PC-9 (cell line): ENCODE measurements at regions not wholly inside any gene's neighbourhood (a gene's known extent, or its start where the extent isn't known, plus 50 kb on each side); places are given as distances from the start of the nearest gene placed in this dataset.

Experiments used
- BruUV-seq: library from RNA; stranded (reverse); fragments of 400-500 nt; replicated peaks from 2 replicates; lab custom pipeline; 2021; lab: Mats Ljungman, UMichigan
- CTCF ChIA-PET: fragments of 300-600 bp; sonication (Branson Sonifier 250); formaldehyde crosslinking; loops from one replicate; lab custom pipeline; 2022; ENCODE audit warnings: antibody characterized with exemption; lab: Charles Lee
- POLR2A ChIA-PET: fragments of 300-600 bp; sonication (Branson Sonifier 250); formaldehyde crosslinking; loops from one replicate; lab custom pipeline; 2022; ENCODE audit warnings: antibody characterized with exemption; ENCODE audit not compliant: unreplicated experiment; lab: Charles Lee
- DNase-seq, 2 experiments: peaks; one replicate each; pipeline versions ENCODE4 v3.0.0 to v3.0.0-alpha.2; 2015 to 2022; ENCODE audit warnings: mixed read lengths in 1 of 2
- H2AFZ ChIP-seq: fragments of 200-600 bp; sonication (generic); 2 replicates; pipeline ENCODE4 v1.8.1; 2017; ENCODE audit warnings: antibody characterized with exemption
- H3F3A ChIP-seq: fragments of 200-600 bp; sonication (generic); 2 replicates; pipeline ENCODE4 v1.8.1; 2017; ENCODE audit warnings: antibody characterized with exemption, mild to moderate bottlenecking, low read depth; ENCODE audit not compliant: insufficient read depth
- H3K27ac ChIP-seq: fragments of 200-600 bp; sonication (generic); 2 replicates; pipeline ENCODE4 v1.6.1; 2016; ENCODE audit warnings: mixed run types
- H3K27me3 ChIP-seq: fragments of 200-600 bp; sonication (generic); 2 replicates; pipeline ENCODE4 v1.6.1; 2016; ENCODE audit warnings: low read depth, mixed run types; ENCODE audit not compliant: insufficient read depth
- H3K36me3 ChIP-seq: fragments of 200-600 bp; sonication (generic); 2 replicates; pipeline ENCODE4 v1.6.1; 2016; ENCODE audit warnings: low read depth, mixed run types
- H3K4me1 ChIP-seq: fragments of 200-600 bp; sonication (generic); replicated peaks from 2 replicates; pipeline ENCODE4 v1.6.1; 2016; ENCODE audit warnings: mixed run types; ENCODE audit not compliant: insufficient read depth
- H3K4me2 ChIP-seq: fragments of 200-600 bp; sonication (generic); 2 replicates; pipeline ENCODE4 v1.6.1; 2017; ENCODE audit warnings: mixed run types
- H3K4me3 ChIP-seq: fragments of 200-600 bp; sonication (generic); 2 replicates; pipeline ENCODE4 v1.6.1; 2016; ENCODE audit warnings: mixed run types
- H3K79me2 ChIP-seq: fragments of 200-600 bp; sonication (generic); 2 replicates; pipeline ENCODE4 v1.6.1; 2017; ENCODE audit warnings: low read depth, mixed run types
- H3K9me2 ChIP-seq: fragments of 200-600 bp; sonication (generic); 2 replicates; pipeline ENCODE4 v1.8.1; 2017; ENCODE audit warnings: mild to moderate bottlenecking; ENCODE audit not compliant: insufficient read depth
- H3K9me3 ChIP-seq: fragments of 200-600 bp; sonication (generic); 2 replicates; pipeline ENCODE4 v1.8.1; 2016; ENCODE audit warnings: low read depth; ENCODE audit not compliant: insufficient read depth
- H4K20me1 ChIP-seq: fragments of 200-600 bp; sonication (generic); 2 replicates; pipeline ENCODE4 v1.8.1; 2017; ENCODE audit not compliant: insufficient read depth
- EZH2 ChIP-seq: fragments of 200-600 bp; sonication (generic); IDR thresholded peaks from 2 replicates; pipeline ENCODE4 v1.8.0; 2017; ENCODE audit warnings: antibody characterized with exemption, low read depth
- intact Hi-C: fragments of 100-400 bp; cut with micrococcal nuclease; formaldehyde crosslinking; loops from one replicate; pipeline ENCODE4 v1.10.0; 2022; ENCODE audit not compliant: unreplicated experiment
- TF ChIP-seq, protein P1 (sequence below): fragments of 200-600 bp; sonication (generic); conservative IDR thresholded peaks from 2 replicates; pipeline ENCODE4 v1.6.1; 2017; ENCODE audit warnings: mixed run types, antibody characterized with exemption, mild to moderate bottlenecking, moderate library complexity

DNA sequence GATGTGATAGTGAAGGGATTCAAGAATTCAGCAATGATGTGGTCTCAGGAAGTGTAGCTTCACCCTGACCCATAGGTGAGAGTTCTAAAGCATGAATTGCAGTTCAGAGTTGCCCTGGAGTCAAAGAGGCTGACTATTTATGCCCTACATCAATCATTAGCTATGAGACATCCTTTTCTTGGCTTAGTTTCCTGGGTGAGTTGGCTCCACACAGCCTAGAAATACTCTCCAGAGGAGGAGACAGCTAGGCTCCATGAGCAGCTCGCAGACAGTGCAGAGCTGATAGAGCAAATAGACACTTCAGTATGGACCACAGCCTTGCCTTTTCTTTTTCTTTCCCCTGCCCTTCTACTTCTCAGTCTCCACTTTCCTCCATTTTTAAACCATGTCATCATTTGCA, 1651.8 kb downstream of the MAT2B start:
- ChIA-PET CTCF (no interaction called here), POLR2A (no interaction called here)
- H3F3A ChIP-seq: no peaks in the 10 kb centered on the region

DNA sequence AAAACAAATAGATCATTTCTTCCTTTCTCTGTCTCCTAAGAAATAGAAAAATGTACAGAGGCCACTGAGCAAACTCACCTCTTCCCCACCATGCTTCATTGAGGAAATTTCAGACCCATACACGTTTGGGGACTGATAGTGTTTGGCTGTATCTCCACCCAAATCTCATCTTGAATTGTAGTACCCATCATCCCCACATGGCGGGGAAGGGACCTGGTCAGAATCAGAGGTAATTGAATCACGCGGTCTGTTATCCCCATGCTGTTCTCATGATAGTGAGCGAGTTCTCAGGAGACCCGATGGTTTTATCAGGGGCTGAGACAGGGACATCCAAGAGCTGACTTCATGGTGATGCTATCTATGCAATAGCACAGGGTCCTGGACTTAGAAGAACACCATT, 1655.8 kb downstream of the MAT2B start:
- Histone ChIP-seq H3K79me2 (no peaks in the 10 kb centered on the region), H3K27me3 (no peaks in the 10 kb centered on the region), H3F3A (no peaks in the 10 kb centered on the region), H3K36me3 (no peaks in the 10 kb centered on the region), H3K4me1 (no peaks in the 10 kb centered on the region), H3K27ac (no peak overlapping the region), H2AFZ (no peak overlapping the region), H3K4me2 (no peak overlapping the region), H3K9me2 (no peaks in the 10 kb centered on the region), H4K20me1 (no peaks in the 10 kb centered on the region), H3K4me3 (no peak overlapping the region), H3K9me3 (no peaks in the 10 kb centered on the region)
- ChIA-PET POLR2A (no interaction called here), CTCF (no interaction called here)
- TF ChIP-seq EZH2: no peak
- TF ChIP-seq, protein P1, sequence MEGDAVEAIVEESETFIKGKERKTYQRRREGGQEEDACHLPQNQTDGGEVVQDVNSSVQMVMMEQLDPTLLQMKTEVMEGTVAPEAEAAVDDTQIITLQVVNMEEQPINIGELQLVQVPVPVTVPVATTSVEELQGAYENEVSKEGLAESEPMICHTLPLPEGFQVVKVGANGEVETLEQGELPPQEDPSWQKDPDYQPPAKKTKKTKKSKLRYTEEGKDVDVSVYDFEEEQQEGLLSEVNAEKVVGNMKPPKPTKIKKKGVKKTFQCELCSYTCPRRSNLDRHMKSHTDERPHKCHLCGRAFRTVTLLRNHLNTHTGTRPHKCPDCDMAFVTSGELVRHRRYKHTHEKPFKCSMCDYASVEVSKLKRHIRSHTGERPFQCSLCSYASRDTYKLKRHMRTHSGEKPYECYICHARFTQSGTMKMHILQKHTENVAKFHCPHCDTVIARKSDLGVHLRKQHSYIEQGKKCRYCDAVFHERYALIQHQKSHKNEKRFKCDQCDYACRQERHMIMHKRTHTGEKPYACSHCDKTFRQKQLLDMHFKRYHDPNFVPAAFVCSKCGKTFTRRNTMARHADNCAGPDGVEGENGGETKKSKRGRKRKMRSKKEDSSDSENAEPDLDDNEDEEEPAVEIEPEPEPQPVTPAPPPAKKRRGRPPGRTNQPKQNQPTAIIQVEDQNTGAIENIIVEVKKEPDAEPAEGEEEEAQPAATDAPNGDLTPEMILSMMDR: 0 out of 2 replicates have a peak, but pooled peaks have one; percentile 35
- intact Hi-C loops: no loop called here
- DNase-seq: no peak
- no TSS peak for BruUV-seq

More for the DNA sequence above, 1651.8 kb downstream of the MAT2B start:
- Histone ChIP-seq H3K4me1 (no peaks in the 10 kb centered on the region), H3K27ac (no peak overlapping the region), H3K4me2 (no peak overlapping the region), H4K20me1 (no peaks in the 10 kb centered on the region), H3K9me2 (no peaks in the 10 kb centered on the region), H2AFZ (no peak overlapping the region), H3K4me3 (no peak overlapping the region), H3K36me3 (no peaks in the 10 kb centered on the region), H3K79me2 (no peaks in the 10 kb centered on the region), H3K9me3 (no peaks in the 10 kb centered on the region), H3K27me3 (no peaks in the 10 kb centered on the region)
- no TSS peak for BruUV-seq
- intact Hi-C loops: no loop called here
- DNase-seq: no peak
- TF ChIP-seq, protein P1: no peak
- TF ChIP-seq EZH2: no peak

DNA sequence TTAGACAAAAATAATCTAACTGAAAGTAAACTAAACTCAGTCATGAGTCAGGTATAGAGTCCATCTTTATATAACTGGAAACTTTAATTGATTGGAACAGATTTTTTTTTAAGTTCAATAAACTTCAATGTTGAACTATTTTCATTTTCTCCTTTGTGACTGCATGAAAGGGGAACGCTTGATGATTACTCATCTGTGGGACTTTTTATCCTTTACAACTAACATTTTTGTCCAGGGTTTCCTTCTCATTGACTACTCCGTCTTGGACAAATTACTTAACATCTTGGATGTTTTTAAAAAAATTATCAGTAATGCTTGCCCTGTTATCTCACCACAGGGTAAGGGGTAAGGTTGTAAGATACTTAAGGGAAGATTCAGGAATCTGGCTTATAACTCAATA, 1658.4 kb downstream of the MAT2B start:
- POLR2A ChIA-PET: no interaction called here

More for the DNA sequence above, 1658.4 kb downstream of the MAT2B start:
- TF ChIP-seq, protein P1: no peak
- TF ChIP-seq EZH2: no peak
- Histone ChIP-seq H3K9me2 (no peaks in the 10 kb centered on the region; the same call in 1 of the 2 replicates), H2AFZ (no peak overlapping the region), H3K9me3 (no peaks in the 10 kb centered on the region), H3K27me3 (no peaks in the 10 kb centered on the region), H4K20me1 (no peaks in the 10 kb centered on the region), H3K79me2 (no peaks in the 10 kb centered on the region), H3K4me1 (no peaks in the 10 kb centered on the region), H3F3A (no peaks in the 10 kb centered on the region), H3K4me3 (no peak overlapping the region), H3K4me2 (no peak overlapping the region), H3K36me3 (no peaks in the 10 kb centered on the region), H3K27ac (no peak overlapping the region)
- no TSS peak for BruUV-seq
- intact Hi-C loops: no loop called here
- CTCF ChIA-PET: no interaction called here
- no peak for DNase-seq
